ENCODE measurements at regions not wholly inside any gene's neighbourhood (a gene's known extent, or its start where the extent isn't known, plus 50 kb on each side); places are given as distances from the start of the nearest gene placed in this dataset.

GRCh38 chr7:118330388-118330787 lies 105.9 kb downstream of the ANKRD7 start:
- TF ChIP-seq CTCF (conservative IDR thresholded peaks at IDR 0.05) (no peak), EZH2 (IDR thresholded peaks at IDR 0.05; ENCODE audit: low read depth) (no peak)
